Spleen (tissue), 11 donors: ENCODE measurements at regions not wholly inside any gene's neighbourhood (a gene's known extent, or its start where the extent isn't known, plus 50 kb on each side); places are given as distances from the start of the nearest gene placed in this dataset.

Experiments used
- DNase-seq: peaks from one replicate; pipeline ENCODE4 v3.0.0-alpha.2; 2020
- H3K27ac ChIP-seq, 8 donors: fragments of 200-600 bp; sonication (generic) in 7 of 8; 1 replicate in 4 of 8; 2 replicates in 4 of 8; pipeline versions ENCODE4 v1.5.0 to v1.8.0; 2016 to 2021; ENCODE audit warnings: inconsistent platforms in 4 of 8, mild to moderate bottlenecking in 4 of 8, moderate library complexity in 1 of 8
- H3K27me3 ChIP-seq, 7 donors: fragments of 200-600 bp; sonication (generic) in 6 of 7; replicated peaks in 1 of 7; 1 replicate in 4 of 7; 2 replicates in 3 of 7; pipeline versions ENCODE4 v1.5.0 to v1.8.0; 2016 to 2021; ENCODE audit warnings: inconsistent platforms in 3 of 7, mild to moderate bottlenecking in 1 of 7
- H3K36me3 ChIP-seq, 6 donors: fragments of 200-600 bp; sonication (generic) in 5 of 6; 1 replicate in 4 of 6; 2 replicates in 2 of 6; pipeline versions ENCODE4 v1.5.0 to v1.8.0; 2016 to 2021; ENCODE audit warnings: inconsistent platforms in 2 of 6
- H3K4me1 ChIP-seq, 6 donors: fragments of 200-600 bp; sonication (generic) in 5 of 6; 1 replicate in 3 of 6; 2 replicates in 3 of 6; pipeline versions ENCODE4 v1.5.0 to v1.8.0; 2016 to 2021; ENCODE audit warnings: inconsistent platforms in 3 of 6
- H3K4me3 ChIP-seq, 8 donors: fragments of 200-600 bp; sonication (generic) in 7 of 8; 1 replicate in 4 of 8; 2 replicates in 4 of 8; pipeline versions ENCODE4 v1.5.0 to v1.8.0; 2016 to 2021; ENCODE audit warnings: inconsistent platforms in 4 of 8, mild to moderate bottlenecking in 4 of 8, moderate library complexity in 2 of 8
- H3K9me3 ChIP-seq, 8 donors: fragments of 200-600 bp; sonication (generic) in 7 of 8; 1 replicate in 4 of 8; 2 replicates in 4 of 8; pipeline versions ENCODE4 v1.5.0 to v1.8.0; 2016 to 2021; ENCODE audit warnings: inconsistent platforms in 4 of 8
- POLR2A ChIP-seq, 3 donors: fragments of 450-650 bp; IDR thresholded peaks; one replicate each; pipeline ENCODE4 v1.5.1; 2017; ENCODE audit warnings: antibody characterized with exemption in 3 of 3, mild to moderate bottlenecking in 1 of 3
- POLR2AphosphoS5 ChIP-seq, 3 donors: sonication (generic); formaldehyde crosslinking; IDR thresholded peaks; one replicate each; pipeline ENCODE4 v1.5.1; 2017; ENCODE audit warnings: antibody characterized with exemption in 3 of 3
- WGBS, 5 donors: extraction: QIAGEN DNeasy Blood & Tissue Kit in 3 of 5; methylation state at CpG; one replicate each; pipeline versions ENCODE4 v1.1.5 to v1.1.7; 2013 to 2018; 5-methylcytosine and 5-hydroxymethylcytosine counted together
- intact Hi-C: fragments of 100-400 bp; cut with DNase I; formaldehyde crosslinking; loops from one replicate; pipeline ENCODE4 v1.15.0; 2023; ENCODE audit warnings: low total_unique reads
- TF ChIP-seq, protein P1 (sequence below), 11 experiments: fragments of 200-600 bp in 7 of 11; fragments of 450-650 bp in 4 of 11; sonication (generic) in 4 of 11; IDR thresholded peaks in 8 of 11; conservative IDR thresholded peaks in 3 of 11; 1 replicate in 7 of 11; 2 replicates in 4 of 11; pipeline versions ENCODE4 v1.4.0 to v1.8.0; 2016 to 2021; ENCODE audit warnings: antibody characterized with exemption in 11 of 11, inconsistent platforms in 4 of 11, mild to moderate bottlenecking in 1 of 11
- donor health status: healthy with polysubstance abuse.
- donor health status: DM: no; HTN: no; CAD: no; lungs with moderate emphysema.
- donor health status: DM: no; HTN: no; CAD: no.
- donor health status: Bipolar disorder and iron deficiency.
- donor health status: healthy.
- donor health status: DM: no; HTN: no; CAD: no.
- donor health status: DM: yes; HTN: yes; CAD: no.

DNA sequence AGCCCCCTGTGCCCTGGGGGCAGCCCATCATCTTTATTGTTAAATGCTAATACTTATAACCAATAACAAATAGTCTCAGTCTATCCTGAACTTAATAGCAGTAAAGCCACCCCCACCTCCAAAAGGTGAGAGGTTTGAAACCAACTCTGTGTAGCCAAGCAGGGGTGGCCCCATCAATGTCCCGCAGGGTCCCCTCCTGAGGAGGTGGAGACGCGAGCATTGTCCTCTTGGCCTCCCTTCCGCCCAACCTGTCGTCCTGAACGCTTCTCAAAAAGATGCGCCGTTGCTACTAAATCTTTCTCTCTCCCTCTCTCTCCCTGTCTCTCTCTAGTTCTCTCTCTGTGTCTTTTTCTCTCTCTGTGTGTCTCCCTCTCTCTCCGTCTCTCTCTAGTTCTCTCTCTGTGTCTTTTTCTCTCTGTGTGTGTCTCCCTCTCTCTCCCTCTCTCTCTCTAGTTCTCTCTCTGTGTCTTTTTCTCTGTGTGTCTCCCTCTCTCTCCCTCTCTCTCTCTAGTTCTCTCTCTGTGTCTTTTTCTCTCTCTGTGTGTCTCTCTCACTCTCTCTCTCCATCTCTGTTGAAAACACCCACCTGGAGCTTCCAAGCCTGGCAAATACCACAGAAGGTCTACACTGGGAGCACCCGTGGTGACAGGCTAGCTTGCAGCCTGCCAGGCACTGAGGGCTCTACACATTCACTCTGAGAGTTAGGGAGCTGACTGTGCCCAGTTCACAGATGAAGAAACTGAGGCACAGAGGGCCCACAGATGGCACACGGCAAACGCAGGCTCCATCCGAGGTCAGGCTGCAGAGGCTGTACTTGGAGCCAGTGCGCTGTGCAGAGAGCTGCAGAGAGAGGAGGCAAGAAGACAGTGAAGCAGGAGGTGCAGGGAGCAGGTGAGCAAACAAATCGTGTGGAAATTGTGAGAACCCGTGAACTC is 185.9 kb downstream of the C16orf95 start:
- Histone ChIP-seq H3K9me3 (peaks cover 0 to 21% (median 2%) of the 10 kb centered on the region in 8 donors), H3K4me3 (no peak overlapping the region), H3K36me3 (no peaks in the 10 kb centered on the region), H3K4me1 (peaks cover 0 to 4% (median 0%) of the 10 kb centered on the region in 6 donors), H3K27me3 (peaks cover 0 to 15% (median 0%) of the 10 kb centered on the region in 7 donors), H3K27ac (no peak overlapping the region)
- TF ChIP-seq POLR2AphosphoS5 (IDR thresholded peaks at IDR 0.05): no peak
- TF ChIP-seq, protein P1, sequence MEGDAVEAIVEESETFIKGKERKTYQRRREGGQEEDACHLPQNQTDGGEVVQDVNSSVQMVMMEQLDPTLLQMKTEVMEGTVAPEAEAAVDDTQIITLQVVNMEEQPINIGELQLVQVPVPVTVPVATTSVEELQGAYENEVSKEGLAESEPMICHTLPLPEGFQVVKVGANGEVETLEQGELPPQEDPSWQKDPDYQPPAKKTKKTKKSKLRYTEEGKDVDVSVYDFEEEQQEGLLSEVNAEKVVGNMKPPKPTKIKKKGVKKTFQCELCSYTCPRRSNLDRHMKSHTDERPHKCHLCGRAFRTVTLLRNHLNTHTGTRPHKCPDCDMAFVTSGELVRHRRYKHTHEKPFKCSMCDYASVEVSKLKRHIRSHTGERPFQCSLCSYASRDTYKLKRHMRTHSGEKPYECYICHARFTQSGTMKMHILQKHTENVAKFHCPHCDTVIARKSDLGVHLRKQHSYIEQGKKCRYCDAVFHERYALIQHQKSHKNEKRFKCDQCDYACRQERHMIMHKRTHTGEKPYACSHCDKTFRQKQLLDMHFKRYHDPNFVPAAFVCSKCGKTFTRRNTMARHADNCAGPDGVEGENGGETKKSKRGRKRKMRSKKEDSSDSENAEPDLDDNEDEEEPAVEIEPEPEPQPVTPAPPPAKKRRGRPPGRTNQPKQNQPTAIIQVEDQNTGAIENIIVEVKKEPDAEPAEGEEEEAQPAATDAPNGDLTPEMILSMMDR (IDR thresholded peaks at IDR 0.05 in 8 of 11, conservative IDR thresholded peaks at IDR 0.05 in 3 of 11): no peak
- TF ChIP-seq POLR2A (IDR thresholded peaks at IDR 0.05): no peak
- WGBS, 5 donors: 83 to 86% (median 85%) methylated on average over 16 of the region's 16 CpGs
- intact Hi-C loops: no loop called here
- DNase-seq: no peak

DNA sequence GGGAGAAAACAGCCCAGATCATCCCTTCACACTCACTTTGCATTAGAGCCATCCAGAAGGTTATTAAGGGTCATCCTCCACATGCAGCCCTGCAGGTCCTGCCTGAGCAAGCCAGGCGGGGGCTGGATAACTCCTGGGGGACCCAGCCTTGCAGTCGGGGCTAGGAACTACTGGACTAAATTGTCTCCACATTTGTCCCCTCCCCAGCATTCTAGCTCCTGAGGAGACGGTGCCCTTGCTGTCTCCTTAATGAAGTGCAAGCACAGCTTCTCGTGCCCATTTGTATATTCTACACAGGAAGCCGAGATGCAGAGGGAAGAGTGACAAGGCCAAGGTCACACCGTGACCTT is 185.2 kb downstream of the C16orf95 start:
- DNase-seq: peak; percentile 15
- intact Hi-C loops: no loop called here
- H3K4me1 ChIP-seq: no peaks in the 10 kb centered on the region
- TF ChIP-seq, protein P1 (IDR thresholded peaks at IDR 0.05 in 8 of 11, conservative IDR thresholded peaks at IDR 0.05 in 3 of 11): no peak
- no peak for TF ChIP-seq POLR2AphosphoS5 (IDR thresholded peaks at IDR 0.05)
- no peak for TF ChIP-seq POLR2A (IDR thresholded peaks at IDR 0.05)
- no peak overlapping the region for H3K4me3 ChIP-seq
- no peak overlapping the region for H3K27ac ChIP-seq
- no peaks in the 10 kb centered on the region for H3K36me3 ChIP-seq
- WGBS, 5 donors: 69 to 92% (median 79%) methylated on average over 6 of the region's 6 CpGs
- H3K9me3 ChIP-seq: peaks cover 0 to 21% (median 2%) of the 10 kb centered on the region in 8 donors
- peaks cover 0 to 10% (median 0%) of the 10 kb centered on the region in 7 donors for H3K27me3 ChIP-seq

DNA sequence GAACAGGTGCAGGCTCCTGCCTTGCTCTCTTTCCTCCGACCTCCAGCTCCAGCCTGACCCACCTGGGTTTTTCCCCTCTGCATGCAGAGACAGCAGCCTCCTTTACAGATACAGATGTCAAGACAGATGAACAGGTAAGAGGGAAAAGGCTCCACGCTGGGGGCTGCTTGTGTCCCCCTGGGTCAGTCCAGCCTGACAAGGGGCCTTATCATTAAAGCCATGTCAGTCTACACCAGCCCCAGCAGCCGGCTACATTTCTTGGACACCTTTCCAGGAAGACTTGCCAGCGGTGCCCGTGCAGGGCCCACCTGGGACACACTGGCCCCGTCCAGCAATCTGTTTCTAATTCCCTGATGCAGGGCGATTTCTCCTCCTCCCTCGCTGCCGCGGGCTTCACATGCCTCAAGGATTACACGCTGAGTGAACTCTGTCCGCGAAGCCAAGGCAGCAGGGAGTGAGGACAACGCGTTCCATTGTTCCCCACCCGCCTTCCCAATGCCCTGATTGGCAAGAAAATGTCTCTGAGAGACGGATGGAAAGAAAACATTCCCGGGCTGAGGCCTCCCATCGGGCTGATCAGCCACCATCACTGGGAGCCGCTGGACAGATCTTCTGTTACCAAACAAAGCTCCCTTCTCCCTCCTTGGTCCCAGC is 184.7 kb downstream of the C16orf95 start:
- no peak for DNase-seq
- Histone ChIP-seq H3K4me3 (no peak overlapping the region), H3K9me3 (peaks cover 0 to 21% (median 2%) of the 10 kb centered on the region in 8 donors), H3K36me3 (no peaks in the 10 kb centered on the region), H3K27me3 (peaks cover 0 to 5% (median 0%) of the 10 kb centered on the region in 7 donors), H3K27ac (no peak overlapping the region), H3K4me1 (no peaks in the 10 kb centered on the region)
- TF ChIP-seq, protein P1 (IDR thresholded peaks at IDR 0.05 in 8 of 11, conservative IDR thresholded peaks at IDR 0.05 in 3 of 11): no peak
- TF ChIP-seq POLR2AphosphoS5 (IDR thresholded peaks at IDR 0.05) (no peak), POLR2A (IDR thresholded peaks at IDR 0.05) (no peak)
- intact Hi-C loops: no loop called here
- 76 to 90% (median 88%) methylated on average over 20 of the region's 20 CpGs for WGBS, 5 donors
